ENCODE measurements at regions not wholly inside any gene's neighbourhood (a gene's known extent, or its start where the extent isn't known, plus 50 kb on each side); places are given as distances from the start of the nearest gene placed in this dataset.

DNA sequence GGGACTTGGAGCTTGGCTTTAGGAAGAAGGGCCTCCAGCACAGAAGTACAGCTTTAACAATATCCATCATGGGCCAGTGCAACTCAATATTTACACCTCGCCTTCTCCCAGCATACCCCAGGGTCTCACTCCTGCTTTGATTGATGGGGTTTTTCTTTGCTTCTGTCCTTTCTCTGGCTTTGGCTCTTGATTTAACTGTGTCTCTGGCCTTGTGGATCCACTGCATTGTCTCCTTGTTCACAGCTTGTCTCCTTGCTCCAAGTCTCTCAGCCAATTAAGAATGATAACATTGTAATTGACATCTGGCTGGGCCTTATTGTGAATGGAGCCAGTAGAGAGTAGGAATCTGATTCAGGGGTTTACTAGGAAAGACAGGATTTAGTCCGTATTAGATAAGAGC lies 1019.5 kb downstream of the TMEM182 start:
- Histone ChIP-seq H3K4me2 (ENCODE audit: low read length) (no peak overlapping the region), H3K9me3 (ENCODE audit: control insufficient read depth, low read length) (no peaks in the 10 kb centered on the region), H3K36me3 (ENCODE audit: control insufficient read depth, insufficient read depth, low read length) (no peaks in the 10 kb centered on the region), H3K4me3 (ENCODE audit: low read depth, low read length) (no peak overlapping the region), H3K27me3 (ENCODE audit: control insufficient read depth, insufficient read depth, low read length) (no peaks in the 10 kb centered on the region), H3K27ac (no peak overlapping the region), H3K79me2 (no peaks in the 10 kb centered on the region), H2AFZ (no peak overlapping the region), H3K4me1 (no peaks in the 10 kb centered on the region), H3K9ac (no peak overlapping the region)
- TF ChIP-seq CTCF (IDR thresholded peaks at IDR 0.05), result no peak

- no peak for TF ChIP-seq CTCF (IDR thresholded peaks at IDR 0.05)
- H3K4me1 ChIP-seq, result no peaks in the 10 kb centered on the region
- no peaks in the 10 kb centered on the region for H3K36me3 ChIP-seq (ENCODE audit: control insufficient read depth, insufficient read depth, low read length)
- no peak overlapping the region for H3K27ac ChIP-seq
- no peak overlapping the region for H2AFZ ChIP-seq
- no peak overlapping the region for H3K4me2 ChIP-seq (ENCODE audit: low read length)
- no peak overlapping the region for H3K4me3 ChIP-seq (ENCODE audit: low read depth, low read length)
- no peaks in the 10 kb centered on the region for H3K27me3 ChIP-seq (ENCODE audit: control insufficient read depth, insufficient read depth, low read length)
- H3K79me2 ChIP-seq, result no peaks in the 10 kb centered on the region
- H3K9me3 ChIP-seq (ENCODE audit: control insufficient read depth, low read length), result no peaks in the 10 kb centered on the region
- no peak overlapping the region for H3K9ac ChIP-seq
These were observed 1022.4 kb downstream of the TMEM182 start for GRCh38 chr2:103784261-103784660.

DNA sequence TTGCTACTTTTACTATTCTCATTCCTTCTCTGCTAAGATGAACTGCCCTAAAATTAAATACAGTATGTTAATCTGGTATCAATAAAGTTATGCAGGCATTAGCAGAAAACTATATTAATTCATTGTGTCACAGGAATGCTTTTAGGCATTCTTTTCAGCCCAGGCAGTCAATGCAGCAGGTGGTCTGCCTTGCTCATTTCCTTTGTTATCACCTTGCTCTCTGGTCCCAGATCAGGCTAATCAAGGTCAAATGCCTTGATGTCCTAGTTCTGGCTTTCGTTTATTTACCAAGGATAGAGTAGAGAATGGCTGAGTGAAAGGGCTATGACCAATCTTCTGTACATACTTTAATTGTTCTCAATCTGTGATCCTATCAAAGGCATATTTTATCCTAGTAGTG lies 1023.6 kb downstream of the TMEM182 start:
- Histone ChIP-seq H3K9ac (no peak overlapping the region), H3K27me3 (ENCODE audit: control insufficient read depth, insufficient read depth, low read length) (no peaks in the 10 kb centered on the region), H3K4me1 (no peaks in the 10 kb centered on the region), H3K4me3 (ENCODE audit: low read depth, low read length) (no peak overlapping the region), H3K9me3 (ENCODE audit: control insufficient read depth, low read length) (no peaks in the 10 kb centered on the region), H3K4me2 (ENCODE audit: low read length) (no peak overlapping the region), H3K27ac (no peak overlapping the region), H3K36me3 (ENCODE audit: control insufficient read depth, insufficient read depth, low read length) (no peaks in the 10 kb centered on the region), H2AFZ (no peak overlapping the region), H3K79me2 (no peaks in the 10 kb centered on the region)
- no peak for TF ChIP-seq CTCF (IDR thresholded peaks at IDR 0.05)

DNA sequence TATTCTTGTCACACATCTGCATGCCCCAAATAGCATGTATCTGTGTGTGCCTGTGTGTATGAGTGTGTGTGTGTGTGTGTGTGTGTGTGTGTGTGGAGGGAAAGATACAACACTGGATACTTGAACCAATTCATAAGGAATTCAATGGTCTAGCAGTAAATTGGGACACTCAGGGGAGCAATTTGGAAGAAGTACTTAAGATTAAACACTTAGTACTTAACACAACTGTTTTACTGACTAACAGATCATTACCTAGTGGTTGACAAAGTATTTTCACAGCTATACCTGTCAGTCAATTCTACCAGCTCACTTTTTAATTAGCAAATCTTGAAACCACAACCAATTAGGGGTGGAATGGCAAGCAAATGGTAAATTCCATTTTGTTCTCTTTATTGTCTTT lies 1024.1 kb downstream of the TMEM182 start:
- H3K36me3 ChIP-seq (ENCODE audit: control insufficient read depth, insufficient read depth, low read length), result no peaks in the 10 kb centered on the region
- no peak overlapping the region for H3K4me3 ChIP-seq (ENCODE audit: low read depth, low read length)
- no peaks in the 10 kb centered on the region for H3K9me3 ChIP-seq (ENCODE audit: control insufficient read depth, low read length)
- no peak overlapping the region for H3K4me2 ChIP-seq (ENCODE audit: low read length)
- H3K79me2 ChIP-seq, result no peaks in the 10 kb centered on the region
- no peaks in the 10 kb centered on the region for H3K4me1 ChIP-seq
- H2AFZ ChIP-seq, result no peak overlapping the region
- no peaks in the 10 kb centered on the region for H3K27me3 ChIP-seq (ENCODE audit: control insufficient read depth, insufficient read depth, low read length)
- H3K9ac ChIP-seq, result no peak overlapping the region
- H3K27ac ChIP-seq, result no peak overlapping the region
- TF ChIP-seq CTCF (IDR thresholded peaks at IDR 0.05), result no peak

- H3K9ac ChIP-seq, result no peak overlapping the region
- no peak overlapping the region for H3K4me3 ChIP-seq (ENCODE audit: low read depth, low read length)
- H3K79me2 ChIP-seq, result no peaks in the 10 kb centered on the region
- no peak overlapping the region for H3K4me2 ChIP-seq (ENCODE audit: low read length)
- no peak overlapping the region for H3K27ac ChIP-seq
- H3K27me3 ChIP-seq (ENCODE audit: control insufficient read depth, insufficient read depth, low read length), result no peaks in the 10 kb centered on the region
- no peaks in the 10 kb centered on the region for H3K4me1 ChIP-seq
- no peak for TF ChIP-seq CTCF (IDR thresholded peaks at IDR 0.05)
- no peak overlapping the region for H2AFZ ChIP-seq
- H3K36me3 ChIP-seq (ENCODE audit: control insufficient read depth, insufficient read depth, low read length), result no peaks in the 10 kb centered on the region
- H3K9me3 ChIP-seq (ENCODE audit: control insufficient read depth, low read length), result no peaks in the 10 kb centered on the region
These were observed 1026.6 kb downstream of the TMEM182 start for GRCh38 chr2:103788389-103788788.
